GM13976 (cell line): ENCODE measurements at regions not wholly inside any gene's neighbourhood (a gene's known extent, or its start where the extent isn't known, plus 50 kb on each side); places are given as distances from the start of the nearest gene placed in this dataset.
"Not testable (repeated sequence)": the region's sequence is repeated elsewhere in the genome, so short reads cannot be mapped to it uniquely, and the experiment has no call there.

Experiments used
- DNase-seq: peaks from one replicate; pipeline ENCODE4 v3.0.0; 2012; ENCODE audit warnings: low spot score
- in situ Hi-C: fragments of 300-500 bp; cut with MboI; formaldehyde crosslinking; loops from one replicate; pipeline ENCODE4 v1.12.0; 2022; ENCODE audit warnings: low sequenced_read_pairs, mixed read lengths, inconsistent platforms; ENCODE audit not compliant: unreplicated experiment
- TF ChIP-seq, protein P1 (sequence below): IDR thresholded peaks from 2 replicates; pipeline ENCODE4 v1.5.1; 2012; ENCODE audit warnings: borderline replicate concordance, mild to moderate bottlenecking; ENCODE audit not compliant: insufficient read depth; ENCODE audit errors: extremely low read depth, missing control alignments, control extremely low read depth

DNA sequence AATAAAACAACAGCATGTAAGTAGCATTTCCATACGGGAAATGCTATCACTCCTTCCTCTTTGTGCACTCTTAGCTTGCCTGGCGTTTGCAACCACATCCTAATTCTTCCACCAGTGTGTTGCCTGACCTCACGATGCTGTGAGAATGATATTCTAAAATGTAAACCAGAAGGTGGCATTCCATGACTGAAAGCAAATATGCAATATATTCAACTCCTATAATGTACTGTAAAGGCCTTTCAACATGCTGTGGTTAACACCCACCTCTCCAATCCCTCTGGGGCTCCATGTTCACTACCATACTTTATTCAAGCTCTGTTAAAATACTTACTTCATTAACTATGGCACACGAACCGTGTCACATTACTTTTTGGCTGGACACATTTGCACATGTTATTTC lies 420.6 kb upstream of the DEPDC1 start:
- in situ Hi-C loops: no loop called here
- DNase-seq: no peak
- TF ChIP-seq, protein P1, sequence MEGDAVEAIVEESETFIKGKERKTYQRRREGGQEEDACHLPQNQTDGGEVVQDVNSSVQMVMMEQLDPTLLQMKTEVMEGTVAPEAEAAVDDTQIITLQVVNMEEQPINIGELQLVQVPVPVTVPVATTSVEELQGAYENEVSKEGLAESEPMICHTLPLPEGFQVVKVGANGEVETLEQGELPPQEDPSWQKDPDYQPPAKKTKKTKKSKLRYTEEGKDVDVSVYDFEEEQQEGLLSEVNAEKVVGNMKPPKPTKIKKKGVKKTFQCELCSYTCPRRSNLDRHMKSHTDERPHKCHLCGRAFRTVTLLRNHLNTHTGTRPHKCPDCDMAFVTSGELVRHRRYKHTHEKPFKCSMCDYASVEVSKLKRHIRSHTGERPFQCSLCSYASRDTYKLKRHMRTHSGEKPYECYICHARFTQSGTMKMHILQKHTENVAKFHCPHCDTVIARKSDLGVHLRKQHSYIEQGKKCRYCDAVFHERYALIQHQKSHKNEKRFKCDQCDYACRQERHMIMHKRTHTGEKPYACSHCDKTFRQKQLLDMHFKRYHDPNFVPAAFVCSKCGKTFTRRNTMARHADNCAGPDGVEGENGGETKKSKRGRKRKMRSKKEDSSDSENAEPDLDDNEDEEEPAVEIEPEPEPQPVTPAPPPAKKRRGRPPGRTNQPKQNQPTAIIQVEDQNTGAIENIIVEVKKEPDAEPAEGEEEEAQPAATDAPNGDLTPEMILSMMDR: no peak

DNA sequence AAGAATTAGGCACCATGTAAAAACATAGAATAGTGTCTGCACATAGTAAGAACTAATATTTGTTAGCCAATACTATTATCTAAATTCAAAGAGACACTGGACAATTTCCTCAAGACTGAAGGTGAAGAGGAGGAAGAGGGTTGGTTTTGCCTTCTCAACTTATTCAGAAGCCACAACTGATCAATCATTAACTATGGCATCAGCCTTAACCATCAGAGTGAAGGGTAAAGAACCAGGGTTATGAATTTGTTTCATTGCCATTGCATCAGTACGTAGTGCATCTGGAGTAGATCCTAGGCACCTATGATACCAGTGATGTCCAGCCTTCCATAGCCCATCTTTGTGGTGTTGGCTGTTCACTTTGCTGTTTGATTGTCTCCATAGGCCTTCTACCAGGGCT lies 421.7 kb upstream of the DEPDC1 start:
- in situ Hi-C loops: no loop called here
- TF ChIP-seq, protein P1: no peak
- DNase-seq: no peak

DNA sequence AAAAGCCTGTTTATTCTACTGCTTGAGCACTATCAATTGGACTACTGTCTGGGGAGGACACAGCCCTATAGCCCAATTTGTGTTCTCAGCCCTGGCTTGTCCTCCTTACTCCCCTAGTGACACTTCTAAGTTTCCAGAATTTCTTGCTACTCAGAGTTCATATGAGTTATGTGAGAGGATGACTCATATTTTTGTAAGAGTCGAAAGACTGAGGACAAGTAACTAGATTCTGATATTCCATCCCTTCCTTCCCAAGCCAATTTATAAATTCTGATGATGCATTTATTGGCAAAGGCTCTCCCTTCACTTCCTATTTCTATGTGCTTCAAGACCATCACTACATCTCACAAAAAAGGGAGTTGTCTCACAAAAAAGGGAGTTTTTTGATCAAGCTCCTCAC lies 422.2 kb upstream of the DEPDC1 start:
- in situ Hi-C loops: no loop called here
- TF ChIP-seq, protein P1: no peak
- DNase-seq: no peak

DNA sequence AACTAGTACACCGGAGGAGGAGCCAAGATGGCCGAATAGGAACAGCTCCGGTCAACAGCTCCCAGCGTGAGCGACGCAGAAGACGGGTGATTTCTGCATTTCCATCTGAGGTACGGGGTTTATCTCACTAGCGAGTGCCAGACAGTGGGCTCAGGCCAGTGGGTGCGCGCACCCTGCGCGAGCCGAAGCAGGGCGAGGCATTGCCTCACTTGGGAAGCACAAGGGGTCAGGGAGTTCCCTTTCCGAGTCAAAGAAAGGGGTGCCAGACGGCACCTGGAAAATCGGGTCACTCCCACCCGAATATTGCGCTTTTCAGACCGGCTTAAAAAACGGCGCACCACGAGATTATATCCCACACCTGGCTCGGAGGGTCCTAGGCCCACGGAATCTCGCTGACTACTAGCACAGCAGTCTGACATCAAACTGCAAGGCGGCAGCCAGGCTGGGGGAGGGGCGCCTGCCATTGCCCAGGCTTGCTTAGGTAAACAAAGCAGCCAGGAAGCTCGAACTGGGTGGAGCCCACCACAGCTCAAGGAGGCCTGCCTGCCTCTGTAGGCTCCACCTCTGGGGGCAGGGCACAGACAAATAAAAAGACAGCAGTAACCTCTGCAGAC lies 426.7 kb upstream of the DEPDC1 start:
- in situ Hi-C loops, DNase-seq: not testable (repeated sequence)

DNA sequence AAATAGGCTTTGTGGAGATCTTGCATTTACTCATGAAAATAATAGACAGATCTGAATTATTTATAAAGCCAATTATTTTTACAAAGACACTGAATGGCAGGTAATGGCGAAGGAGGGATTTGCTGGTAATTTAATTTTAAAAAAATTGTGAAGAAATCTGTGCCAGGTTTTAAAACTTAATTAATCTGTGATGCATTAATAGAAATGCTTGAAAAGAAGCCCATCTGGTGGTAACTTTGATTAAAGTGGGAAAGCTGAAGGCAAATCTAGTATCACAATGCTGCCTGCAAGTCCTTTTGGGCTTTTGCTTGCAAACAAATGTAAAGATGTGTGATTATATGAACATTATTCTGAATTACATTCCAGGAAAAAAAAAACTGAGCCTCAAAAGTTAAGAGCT lies 433.2 kb upstream of the DEPDC1 start:
- DNase-seq: no peak
- TF ChIP-seq, protein P1: no peak
- in situ Hi-C loops: no loop called here

DNA sequence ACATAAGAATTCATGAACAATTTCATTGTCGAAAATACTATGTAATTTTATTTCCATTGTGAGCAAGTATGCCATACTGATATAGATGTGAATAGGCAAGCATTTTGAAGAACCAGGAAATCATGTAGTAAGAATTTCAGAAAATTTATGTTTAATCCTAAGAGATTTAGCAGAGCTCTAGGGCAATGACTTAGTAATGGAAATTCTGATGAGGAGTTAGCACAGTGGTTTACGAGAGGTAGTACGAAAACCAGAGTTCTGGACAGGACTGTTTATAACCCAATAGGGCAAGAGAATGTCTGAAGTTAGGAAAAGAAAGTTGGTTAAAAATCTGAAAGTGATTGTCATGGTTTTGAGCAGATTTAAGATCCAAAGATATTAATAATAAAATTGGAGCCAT lies 439.6 kb upstream of the DEPDC1 start:
- DNase-seq: no peak
- TF ChIP-seq, protein P1: no peak
- in situ Hi-C loops: no loop called here

DNA sequence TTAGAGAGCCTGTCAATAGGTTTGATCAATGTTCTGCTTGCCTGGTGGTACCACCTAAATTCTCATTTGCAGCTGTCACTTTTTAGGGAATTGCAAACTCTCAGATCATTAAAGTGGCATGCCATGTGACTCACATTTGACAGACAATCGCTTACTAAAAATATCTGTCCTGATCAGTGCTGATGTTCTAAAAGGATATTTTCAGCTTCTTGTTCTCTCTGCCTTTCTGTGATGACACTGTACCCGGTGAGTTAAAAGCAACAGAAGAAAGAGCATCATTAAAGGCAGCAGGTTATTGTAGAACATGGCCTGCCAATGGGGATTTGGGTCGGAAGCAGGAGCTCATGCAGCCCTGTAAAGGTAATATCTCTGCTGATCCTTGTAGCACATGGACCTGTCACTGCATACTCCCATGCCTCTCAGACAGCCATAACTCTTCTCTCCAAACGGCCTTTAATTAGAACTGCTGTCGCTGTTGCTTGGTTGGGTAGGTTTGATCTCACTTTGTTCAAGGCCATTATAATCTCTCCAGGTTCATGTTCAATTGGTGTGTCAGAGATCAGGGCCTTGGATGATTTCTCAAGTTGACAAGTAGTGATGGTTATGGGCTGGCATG lies 441.3 kb upstream of the DEPDC1 start:
- no peak for DNase-seq
- TF ChIP-seq, protein P1: no peak
- in situ Hi-C loops: no loop called here
